Fibroblast of skin of left biceps (primary cell): ENCODE measurements at regions not wholly inside any gene's neighbourhood (a gene's known extent, or its start where the extent isn't known, plus 50 kb on each side); places are given as distances from the start of the nearest gene placed in this dataset.
"Not testable (repeated sequence)": the region's sequence is repeated elsewhere in the genome, so short reads cannot be mapped to it uniquely, and the experiment has no call there.

Experiments
- DNase-seq, 2 experiments: peaks; one replicate each; pipeline ENCODE4 v3.0.0-alpha.2; 2013; ENCODE audit warnings: low read depth in 2 of 2

GRCh38 chr7:14971678-14972077 is 69.1 kb upstream of the DGKB start:
- DNase-seq: not testable (repeated sequence)

GRCh38 chr7:14967376-14967775 is 64.8 kb upstream of the DGKB start:
- DNase-seq: not testable (repeated sequence)

- DNase-seq: no peak
These were observed 60.2 kb upstream of the DGKB start for GRCh38 chr7:14962778-14963177.

GRCh38 chr7:14960721-14961120 is 58.2 kb upstream of the DGKB start:
- no peak for DNase-seq

- DNase-seq: no peak
These were observed 56.8 kb upstream of the DGKB start for GRCh38 chr7:14959339-14959738.

- no peak for DNase-seq
These were observed 51.5 kb upstream of the DGKB start for GRCh38 chr7:14954035-14954434.
